ENCODE measurements at regions not wholly inside any gene's neighbourhood (a gene's known extent, or its start where the extent isn't known, plus 50 kb on each side); places are given as distances from the start of the nearest gene placed in this dataset.
A peak's percentile ranks its signal among the peaks of the same experiment; 100 is the strongest.

- TF ChIP-seq MYC (IDR thresholded peaks at IDR 0.05; ENCODE audit: low read depth, low read length), result no peak
- TF ChIP-seq, protein P1, sequence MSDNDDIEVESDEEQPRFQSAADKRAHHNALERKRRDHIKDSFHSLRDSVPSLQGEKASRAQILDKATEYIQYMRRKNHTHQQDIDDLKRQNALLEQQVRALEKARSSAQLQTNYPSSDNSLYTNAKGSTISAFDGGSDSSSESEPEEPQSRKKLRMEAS (IDR thresholded peaks at IDR 0.05; ENCODE audit: low read depth, low read length), result no peak
- no peak for TF ChIP-seq POLR2A (IDR thresholded peaks at IDR 0.05; ENCODE audit: extremely low read depth, insufficient read length)
- TF ChIP-seq, protein P2, sequence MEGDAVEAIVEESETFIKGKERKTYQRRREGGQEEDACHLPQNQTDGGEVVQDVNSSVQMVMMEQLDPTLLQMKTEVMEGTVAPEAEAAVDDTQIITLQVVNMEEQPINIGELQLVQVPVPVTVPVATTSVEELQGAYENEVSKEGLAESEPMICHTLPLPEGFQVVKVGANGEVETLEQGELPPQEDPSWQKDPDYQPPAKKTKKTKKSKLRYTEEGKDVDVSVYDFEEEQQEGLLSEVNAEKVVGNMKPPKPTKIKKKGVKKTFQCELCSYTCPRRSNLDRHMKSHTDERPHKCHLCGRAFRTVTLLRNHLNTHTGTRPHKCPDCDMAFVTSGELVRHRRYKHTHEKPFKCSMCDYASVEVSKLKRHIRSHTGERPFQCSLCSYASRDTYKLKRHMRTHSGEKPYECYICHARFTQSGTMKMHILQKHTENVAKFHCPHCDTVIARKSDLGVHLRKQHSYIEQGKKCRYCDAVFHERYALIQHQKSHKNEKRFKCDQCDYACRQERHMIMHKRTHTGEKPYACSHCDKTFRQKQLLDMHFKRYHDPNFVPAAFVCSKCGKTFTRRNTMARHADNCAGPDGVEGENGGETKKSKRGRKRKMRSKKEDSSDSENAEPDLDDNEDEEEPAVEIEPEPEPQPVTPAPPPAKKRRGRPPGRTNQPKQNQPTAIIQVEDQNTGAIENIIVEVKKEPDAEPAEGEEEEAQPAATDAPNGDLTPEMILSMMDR (IDR thresholded peaks at IDR 0.05; ENCODE audit: low read depth, low read length), result no peak
- no peak for DNase-seq (ENCODE audit: low read depth)
- no peak overlapping the region for H3K4me3 ChIP-seq (ENCODE audit: low read depth, low read length)
Observed at GRCh38 chr6:43893073-43893472, 123.1 kb downstream of the VEGFA start.

GRCh38 chr6:43891072-43891870, 121.3 kb downstream of the VEGFA start:
- H3K4me3 ChIP-seq (ENCODE audit: low read depth, low read length), result no peak overlapping the region
- no peak for TF ChIP-seq POLR2A (IDR thresholded peaks at IDR 0.05; ENCODE audit: extremely low read depth, insufficient read length)
- TF ChIP-seq MYC (IDR thresholded peaks at IDR 0.05; ENCODE audit: low read depth, low read length), result no peak
- TF ChIP-seq, protein P2 (IDR thresholded peaks at IDR 0.05; ENCODE audit: low read depth, low read length), result no peak
- TF ChIP-seq, protein P1 (IDR thresholded peaks at IDR 0.05; ENCODE audit: low read depth, low read length), result no peak
- DNase-seq (ENCODE audit: low read depth), result no peak

DNA sequence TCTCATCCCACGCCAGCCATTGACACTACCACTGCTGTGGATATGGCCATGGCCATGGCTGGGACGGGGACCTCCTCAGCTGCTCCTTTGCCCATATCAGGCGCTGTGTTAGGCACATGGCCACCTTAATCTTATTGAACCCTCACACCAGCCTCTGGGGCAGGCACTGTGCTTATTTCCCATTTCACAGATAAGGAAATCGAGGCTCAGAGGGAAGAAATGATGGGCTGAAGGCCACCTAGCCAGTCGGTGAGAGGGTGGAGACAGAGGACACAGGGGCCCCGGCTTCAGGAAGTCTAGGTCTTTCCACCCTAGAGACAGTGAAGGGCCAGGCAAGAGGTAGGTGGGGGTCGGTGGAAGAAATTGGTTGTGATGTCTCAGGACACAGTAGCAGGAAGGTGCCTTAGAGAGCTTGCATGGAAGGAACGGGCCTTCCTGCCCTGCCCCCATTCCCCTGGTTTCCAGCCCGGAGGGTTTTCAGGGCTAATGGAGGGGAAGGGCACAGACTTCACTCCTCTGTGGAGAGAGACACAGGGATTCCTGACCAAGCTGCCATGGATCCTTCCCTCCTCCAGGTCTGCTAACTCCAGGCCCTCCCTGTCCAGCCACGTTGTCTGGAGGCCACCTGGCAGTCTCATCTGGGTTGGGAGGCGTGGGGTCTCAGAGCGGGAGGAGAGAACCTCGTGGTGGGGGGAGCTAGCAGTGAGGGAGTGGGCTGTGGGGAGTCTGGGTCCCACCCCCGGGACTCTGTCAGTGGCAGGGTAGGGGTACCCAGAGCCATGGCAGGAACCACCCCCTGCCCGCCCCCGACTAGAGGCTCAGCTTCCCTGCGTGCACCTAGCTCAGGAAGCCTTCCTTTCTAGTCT, 120.4 kb downstream of the VEGFA start:
- DNase-seq (ENCODE audit: low read depth), result no peak
- TF ChIP-seq POLR2A (IDR thresholded peaks at IDR 0.05; ENCODE audit: extremely low read depth, insufficient read length), result no peak
- TF ChIP-seq MYC (IDR thresholded peaks at IDR 0.05; ENCODE audit: low read depth, low read length), result no peak
- TF ChIP-seq, protein P1 (IDR thresholded peaks at IDR 0.05; ENCODE audit: low read depth, low read length), result no peak
- TF ChIP-seq, protein P2 (IDR thresholded peaks at IDR 0.05; ENCODE audit: low read depth, low read length), result no peak
- no peak overlapping the region for H3K4me3 ChIP-seq (ENCODE audit: low read depth, low read length)

DNA sequence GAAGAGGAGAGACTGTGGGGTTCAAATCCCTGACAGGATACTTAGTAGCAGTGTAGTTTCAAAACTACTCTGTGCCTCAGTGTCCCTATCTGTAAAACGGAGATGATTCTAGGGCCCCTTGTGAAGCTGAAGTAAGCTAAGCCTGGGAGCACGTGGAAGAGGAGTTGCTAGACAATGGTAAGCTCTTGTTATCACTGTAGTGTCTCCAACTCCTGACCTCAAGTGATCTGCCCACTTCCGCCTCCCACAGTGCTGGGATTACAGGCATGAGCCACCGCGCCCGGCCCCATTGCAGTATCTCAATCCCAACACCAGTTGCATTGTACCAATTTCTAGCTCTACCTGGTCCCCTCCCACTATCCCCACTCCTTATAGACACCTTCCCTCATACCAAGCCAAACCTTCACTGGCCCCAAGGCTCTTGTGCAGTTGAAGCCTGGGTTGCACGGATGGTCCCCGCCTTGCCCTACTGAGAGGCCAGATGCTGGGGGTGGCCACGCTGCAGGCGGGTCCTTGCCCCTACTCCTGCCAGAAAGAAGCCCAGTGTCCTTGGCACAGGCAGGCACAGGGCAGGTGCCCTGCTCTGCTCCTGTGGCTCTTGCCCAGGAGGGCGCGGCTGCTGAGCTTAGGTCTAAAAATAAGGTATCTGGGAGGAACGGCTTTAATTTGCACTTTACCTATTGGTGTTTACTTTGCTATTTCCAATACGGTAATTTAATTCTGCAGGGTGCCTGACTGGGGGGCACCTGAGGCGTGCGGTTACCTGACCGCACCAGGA, 118.1 kb downstream of the VEGFA start:
- peak; percentile 68 for DNase-seq (ENCODE audit: low read depth)

More for the DNA sequence above, 118.1 kb downstream of the VEGFA start:
- TF ChIP-seq MYC (IDR thresholded peaks at IDR 0.05; ENCODE audit: low read depth, low read length), result peak; percentile 68
- TF ChIP-seq, protein P1 (IDR thresholded peaks at IDR 0.05; ENCODE audit: low read depth, low read length), result peak; percentile 72
- TF ChIP-seq, protein P2 (IDR thresholded peaks at IDR 0.05; ENCODE audit: low read depth, low read length), result no peak
- H3K4me3 ChIP-seq (ENCODE audit: low read depth, low read length), result no peak overlapping the region

Data from NB4 (cell line).